Neuronal stem cell (in vitro differentiated cells): ENCODE measurements at regions not wholly inside any gene's neighbourhood (a gene's known extent, or its start where the extent isn't known, plus 50 kb on each side); places are given as distances from the start of the nearest gene placed in this dataset.

ENCODE experiments used
- DNase-seq: peaks from one replicate; pipeline ENCODE4 v3.0.0-alpha.2; 2013; ENCODE audit warnings: low spot score
- H2AFZ ChIP-seq: one replicate; pipeline ENCODE4 v1.6.1; 2013; ENCODE audit warnings: mild to moderate bottlenecking, low read length, inconsistent platforms
- H2AK5ac ChIP-seq: 2 replicates; pipeline ENCODE4 v1.6.1; 2013; ENCODE audit warnings: low read depth, mild to moderate bottlenecking, inconsistent platforms, low read length, moderate library complexity, mixed read lengths
- H2BK120ac ChIP-seq: 2 replicates; pipeline ENCODE4 v1.6.1; 2013; ENCODE audit warnings: low read depth, mild to moderate bottlenecking, inconsistent platforms, low read length, moderate library complexity, mixed read lengths
- H2BK12ac ChIP-seq: one replicate; pipeline ENCODE4 v1.6.1; 2013; ENCODE audit warnings: low read length, inconsistent platforms
- H2BK15ac ChIP-seq: 2 replicates; pipeline ENCODE4 v1.6.1; 2013; ENCODE audit warnings: mild to moderate bottlenecking, low read length, inconsistent platforms, mixed read lengths
- H2BK5ac ChIP-seq: one replicate; pipeline ENCODE4 v1.6.1; 2013; ENCODE audit warnings: inconsistent platforms, mild to moderate bottlenecking, low read length, moderate library complexity
- H3K14ac ChIP-seq: one replicate; pipeline ENCODE4 v1.6.1; 2013; ENCODE audit warnings: low read length, inconsistent platforms
- H3K18ac ChIP-seq: 2 replicates; pipeline ENCODE4 v1.6.1; 2013; ENCODE audit warnings: low read length, inconsistent platforms
- H3K23ac ChIP-seq: 2 replicates; pipeline ENCODE4 v1.6.1; 2013; ENCODE audit warnings: low read depth, mild to moderate bottlenecking, mixed read lengths, low read length, inconsistent platforms; ENCODE audit not compliant: poor library complexity
- H3K27ac ChIP-seq: replicated peaks from 3 replicates; pipeline ENCODE4 v1.5.1; 2013; ENCODE audit warnings: low read length, inconsistent platforms
- H3K27me3 ChIP-seq, 3 experiments: 2 replicates each; pipeline ENCODE4 v1.6.1; 2013; ENCODE audit warnings: low read length in 3 of 3, mild to moderate bottlenecking in 2 of 3, inconsistent platforms in 1 of 3, low read depth in 1 of 3, mixed read lengths in 1 of 3, moderate library complexity in 1 of 3; ENCODE audit not compliant: control insufficient read depth in 3 of 3, insufficient read depth in 3 of 3
- H3K36me3 ChIP-seq, 2 donors: replicated peaks in 1 of 2; 2 replicates each; pipeline ENCODE4 v1.6.1; 2013; ENCODE audit warnings: low read length in 2 of 2; ENCODE audit not compliant: control insufficient read depth in 2 of 2, insufficient read depth in 2 of 2
- H3K4ac ChIP-seq: 2 replicates; pipeline ENCODE4 v1.6.1; 2013; ENCODE audit warnings: inconsistent platforms, mild to moderate bottlenecking, low read length, moderate library complexity
- H3K4me1 ChIP-seq, 2 donors: 1 replicate in 1 of 2; 2 replicates in 1 of 2; pipeline ENCODE4 v1.6.1; 2013; ENCODE audit warnings: low read length in 2 of 2, low read depth in 1 of 2; ENCODE audit not compliant: control insufficient read depth in 2 of 2, insufficient read depth in 1 of 2
- H3K4me2 ChIP-seq: one replicate; pipeline ENCODE4 v1.6.1; 2013; ENCODE audit warnings: mild to moderate bottlenecking, low read length, inconsistent platforms; ENCODE audit not compliant: insufficient read depth, poor library complexity, severe bottlenecking
- H3K4me3 ChIP-seq, 2 donors: 2 replicates each; pipeline ENCODE4 v1.5.1; 2013; ENCODE audit warnings: low read length in 2 of 2, mild to moderate bottlenecking in 2 of 2, inconsistent platforms in 1 of 2, moderate library complexity in 1 of 2
- H3K79me1 ChIP-seq: one replicate; pipeline ENCODE4 v1.6.1; 2013; ENCODE audit warnings: low read depth, mild to moderate bottlenecking, inconsistent platforms, low read length, moderate library complexity
- H3K9ac ChIP-seq: one replicate; pipeline ENCODE4 v1.6.1; 2013; ENCODE audit warnings: mild to moderate bottlenecking, low read depth, low read length, inconsistent platforms; ENCODE audit not compliant: poor library complexity
- H3K9me3 ChIP-seq, 2 donors: replicated peaks in 1 of 2; 2 replicates each; pipeline versions ENCODE3 to v1.6.1; 2013; ENCODE audit warnings: low read length in 2 of 2, mild to moderate bottlenecking in 2 of 2, inconsistent platforms in 1 of 2, low read depth in 1 of 2, mixed read lengths in 1 of 2, moderate library complexity in 1 of 2; ENCODE audit not compliant: control insufficient read depth in 2 of 2, insufficient read depth in 1 of 2
- H4K8ac ChIP-seq: one replicate; pipeline ENCODE4 v1.6.1; 2013; ENCODE audit warnings: low read depth, mild to moderate bottlenecking, inconsistent platforms, low read length, moderate library complexity
- H4K91ac ChIP-seq: one replicate; pipeline ENCODE4 v1.6.1; 2013; ENCODE audit warnings: low read length, low read depth, mild to moderate bottlenecking, inconsistent platforms; ENCODE audit not compliant: poor library complexity
- WGBS, 2 donors: extraction: QIAGEN DNeasy Blood & Tissue Kit; methylation state at CpG; one replicate each; pipeline ENCODE4 v1.1.7; 2013; ENCODE audit warnings: missing lambda C conversion rate in 2 of 2, mixed read lengths in 1 of 2; ENCODE audit not compliant: insufficient read length in 2 of 2, insufficient replicate concordance in 1 of 2; ENCODE audit errors: extremely low coverage in 2 of 2; 5-methylcytosine and 5-hydroxymethylcytosine counted together

GRCh38 chr6:23823421-23823820, 302.6 kb upstream of the NRSN1 start:
- H3K4me2 ChIP-seq: no peak overlapping the region
- no peak for DNase-seq
- no peak overlapping the region for H2BK12ac ChIP-seq
- H3K14ac ChIP-seq: no peak overlapping the region
- no peak overlapping the region for H3K27ac ChIP-seq
- H3K23ac ChIP-seq: no peak overlapping the region
- no peak overlapping the region for H3K18ac ChIP-seq
- no peak overlapping the region for H3K4ac ChIP-seq
- no peak overlapping the region for H4K91ac ChIP-seq
- no peak overlapping the region for H2BK15ac ChIP-seq
- no peak overlapping the region for H2BK5ac ChIP-seq
- H3K4me3 ChIP-seq: no peak overlapping the region
- H2AFZ ChIP-seq: peak overlapping the region; percentile 59
- H3K36me3 ChIP-seq: no peaks in the 10 kb centered on the region
- H4K8ac ChIP-seq: no peak overlapping the region
- no peaks in the 10 kb centered on the region for H3K9me3 ChIP-seq
- no peak overlapping the region for H2BK120ac ChIP-seq
- no peaks in the 10 kb centered on the region for H3K79me1 ChIP-seq
- no peak overlapping the region for H2AK5ac ChIP-seq
- H3K4me1 ChIP-seq: peaks cover 0 to 6% of the 10 kb centered on the region in 2 donors
- no CpG with 5 or more reads among the region's 1 CpG for WGBS, 2 donors
- H3K9ac ChIP-seq: no peak overlapping the region
- H3K27me3 ChIP-seq: no peaks in the 10 kb centered on the region

- Histone ChIP-seq H3K9me3 (no peaks in the 10 kb centered on the region), H4K91ac (no peak overlapping the region), H2BK5ac (no peak overlapping the region), H4K8ac (no peak overlapping the region), H3K23ac (no peak overlapping the region), H2BK15ac (no peak overlapping the region), H3K4me1 (peaks cover 0 to 6% of the 10 kb centered on the region in 2 donors), H3K18ac (no peak overlapping the region), H3K36me3 (no peaks in the 10 kb centered on the region), H2BK12ac (no peak overlapping the region), H2AFZ (no peak overlapping the region), H2AK5ac (no peak overlapping the region), H3K4ac (no peak overlapping the region), H2BK120ac (no peak overlapping the region), H3K27ac (no peak overlapping the region), H3K4me2 (no peak overlapping the region), H3K79me1 (no peaks in the 10 kb centered on the region), H3K9ac (no peak overlapping the region), H3K14ac (no peak overlapping the region), H3K27me3 (no peaks in the 10 kb centered on the region), H3K4me3 (no peak overlapping the region)
- WGBS, 2 donors: no CpG with 5 or more reads among the region's 1 CpG
- DNase-seq: no peak
Measured at GRCh38 chr6:23826572-23826971, 299.4 kb upstream of the NRSN1 start.

GRCh38 chr6:23828861-23829260, 297.2 kb upstream of the NRSN1 start:
- Histone ChIP-seq H3K27me3 (no peaks in the 10 kb centered on the region), H3K36me3 (no peaks in the 10 kb centered on the region), H3K4me2 (no peak overlapping the region), H3K4me3 (no peak overlapping the region), H2BK12ac (no peak overlapping the region), H4K8ac (no peak overlapping the region), H2BK120ac (no peak overlapping the region), H3K18ac (no peak overlapping the region), H2AK5ac (no peak overlapping the region), H2BK5ac (no peak overlapping the region), H2BK15ac (no peak overlapping the region), H3K9me3 (no peaks in the 10 kb centered on the region), H3K27ac (no peak overlapping the region), H3K4me1 (no peaks in the 10 kb centered on the region), H3K9ac (no peak overlapping the region), H3K4ac (no peak overlapping the region), H2AFZ (no peak overlapping the region), H4K91ac (no peak overlapping the region), H3K79me1 (no peaks in the 10 kb centered on the region), H3K23ac (no peak overlapping the region), H3K14ac (no peak overlapping the region)
- WGBS, 2 donors: no CpG with 5 or more reads among the region's 6 CpGs
- DNase-seq: no peak

GRCh38 chr6:23841116-23841515, 284.9 kb upstream of the NRSN1 start:
- no peak for DNase-seq

More at GRCh38 chr6:23841116-23841515, 284.9 kb upstream of the NRSN1 start:
- H3K4me2 ChIP-seq: no peak overlapping the region
- no peak overlapping the region for H2BK120ac ChIP-seq
- no peak overlapping the region for H3K14ac ChIP-seq
- H3K36me3 ChIP-seq: no peaks in the 10 kb centered on the region
- H2AK5ac ChIP-seq: no peak overlapping the region
- H3K9ac ChIP-seq: no peak overlapping the region
- H4K91ac ChIP-seq: no peak overlapping the region
- H2AFZ ChIP-seq: no peak overlapping the region
- H3K9me3 ChIP-seq: no peaks in the 10 kb centered on the region
- no peak overlapping the region for H3K4me3 ChIP-seq
- no peak overlapping the region for H4K8ac ChIP-seq
- no peak overlapping the region for H2BK15ac ChIP-seq
- H3K4ac ChIP-seq: no peak overlapping the region
- no peak overlapping the region for H3K18ac ChIP-seq
- H3K79me1 ChIP-seq: no peaks in the 10 kb centered on the region
- H2BK5ac ChIP-seq: no peak overlapping the region
- no CpG with 5 or more reads among the region's 1 CpG for WGBS, 2 donors
- H3K23ac ChIP-seq: no peak overlapping the region
- H3K27ac ChIP-seq: no peak overlapping the region
- H3K4me1 ChIP-seq: peaks cover 0 to 4% of the 10 kb centered on the region in 2 donors
- H2BK12ac ChIP-seq: no peak overlapping the region
- no peaks in the 10 kb centered on the region for H3K27me3 ChIP-seq
